ENCODE measurements at regions not wholly inside any gene's neighbourhood (a gene's known extent, or its start where the extent isn't known, plus 50 kb on each side); places are given as distances from the start of the nearest gene placed in this dataset.

- Histone ChIP-seq H3K9me2 (ENCODE audit: low read depth, low read length) (no peaks in the 10 kb centered on the region), H3K79me2 (ENCODE audit: insufficient read depth, low read length) (no peaks in the 10 kb centered on the region), H3K4me3 (ENCODE audit: low read depth, low read length, poor library complexity, severe bottlenecking) (no peak overlapping the region), H3K9me3 (ENCODE audit: low read length) (no peaks in the 10 kb centered on the region), H2AFZ (ENCODE audit: low read length) (no peak overlapping the region), H3K4me1 (ENCODE audit: insufficient read depth, low read length, severe bottlenecking) (no peaks in the 10 kb centered on the region), H3K27me3 (ENCODE audit: insufficient read depth, low read length) (no peaks in the 10 kb centered on the region; the same call in 1 of the 2 replicates), H3K36me3 (ENCODE audit: insufficient read depth, low read length) (no peaks in the 10 kb centered on the region), H3K27ac (ENCODE audit: low read depth, low read length, poor library complexity, severe bottlenecking) (no peak overlapping the region), H3K9ac (ENCODE audit: low read length) (no peak overlapping the region), H3F3A (ENCODE audit: insufficient read depth, low read length) (no peaks in the 10 kb centered on the region), H4K20me1 (ENCODE audit: insufficient read depth, low read length) (no peaks in the 10 kb centered on the region), H3K4me2 (ENCODE audit: low read length) (no peak overlapping the region)
- TF ChIP-seq CTCF (IDR thresholded peaks at IDR 0.05; ENCODE audit: low read length) (no peak), EZH2 (IDR thresholded peaks at IDR 0.05; ENCODE audit: borderline replicate concordance, low read length) (no peak)
Observed at GRCh38 chr11:116548256-116548655, 224.5 kb downstream of the BUD13 start.

GRCh38 chr11:116547571-116547970 lies 225.2 kb downstream of the BUD13 start:
- Histone ChIP-seq H3K9ac (ENCODE audit: low read length) (no peak overlapping the region), H3K27me3 (ENCODE audit: insufficient read depth, low read length) (no peaks in the 10 kb centered on the region; the same call in 1 of the 2 replicates), H3K4me3 (ENCODE audit: low read depth, low read length, poor library complexity, severe bottlenecking) (no peak overlapping the region), H3K36me3 (ENCODE audit: insufficient read depth, low read length) (no peaks in the 10 kb centered on the region), H3F3A (ENCODE audit: insufficient read depth, low read length) (no peaks in the 10 kb centered on the region), H3K4me2 (ENCODE audit: low read length) (no peak overlapping the region), H3K79me2 (ENCODE audit: insufficient read depth, low read length) (no peaks in the 10 kb centered on the region), H3K9me2 (ENCODE audit: low read depth, low read length) (no peaks in the 10 kb centered on the region), H3K9me3 (ENCODE audit: low read length) (no peaks in the 10 kb centered on the region), H2AFZ (ENCODE audit: low read length) (no peak overlapping the region), H3K27ac (ENCODE audit: low read depth, low read length, poor library complexity, severe bottlenecking) (no peak overlapping the region), H4K20me1 (ENCODE audit: insufficient read depth, low read length) (no peaks in the 10 kb centered on the region), H3K4me1 (ENCODE audit: insufficient read depth, low read length, severe bottlenecking) (no peaks in the 10 kb centered on the region)
- no peak for TF ChIP-seq EZH2 (IDR thresholded peaks at IDR 0.05; ENCODE audit: borderline replicate concordance, low read length)
- TF ChIP-seq CTCF (IDR thresholded peaks at IDR 0.05; ENCODE audit: low read length): no peak

GRCh38 chr11:116545912-116546311 lies 226.9 kb downstream of the BUD13 start:
- Histone ChIP-seq H3K9ac (ENCODE audit: low read length) (no peak overlapping the region), H4K20me1 (ENCODE audit: insufficient read depth, low read length) (no peaks in the 10 kb centered on the region), H2AFZ (ENCODE audit: low read length) (no peak overlapping the region), H3K9me2 (ENCODE audit: low read depth, low read length) (no peaks in the 10 kb centered on the region), H3K27me3 (ENCODE audit: insufficient read depth, low read length) (no peaks in the 10 kb centered on the region; the same call in 1 of the 2 replicates), H3K36me3 (ENCODE audit: insufficient read depth, low read length) (no peaks in the 10 kb centered on the region), H3K4me3 (ENCODE audit: low read depth, low read length, poor library complexity, severe bottlenecking) (no peak overlapping the region), H3K4me1 (ENCODE audit: insufficient read depth, low read length, severe bottlenecking) (no peaks in the 10 kb centered on the region), H3K79me2 (ENCODE audit: insufficient read depth, low read length) (no peaks in the 10 kb centered on the region), H3F3A (ENCODE audit: insufficient read depth, low read length) (no peaks in the 10 kb centered on the region), H3K27ac (ENCODE audit: low read depth, low read length, poor library complexity, severe bottlenecking) (no peak overlapping the region), H3K9me3 (ENCODE audit: low read length) (no peaks in the 10 kb centered on the region), H3K4me2 (ENCODE audit: low read length) (no peak overlapping the region)
- TF ChIP-seq EZH2 (IDR thresholded peaks at IDR 0.05; ENCODE audit: borderline replicate concordance, low read length): no peak
- TF ChIP-seq CTCF (IDR thresholded peaks at IDR 0.05; ENCODE audit: low read length): no peak

Data from OCI-LY1 (cell line).